Ovary (tissue), 7 donors: ENCODE measurements at regions not wholly inside any gene's neighbourhood (a gene's known extent, or its start where the extent isn't known, plus 50 kb on each side); places are given as distances from the start of the nearest gene placed in this dataset.
"Not testable (repeated sequence)": the region's sequence is repeated elsewhere in the genome, so short reads cannot be mapped to it uniquely, and the experiment has no call there.

Experiments
- DNase-seq, 5 donors: peaks; one replicate each; pipeline ENCODE4 v3.0.0-alpha.2; 2019 to 2020
- H3K27ac ChIP-seq, 2 donors: fragments of 200-600 bp; one replicate each; pipeline versions ENCODE4 v1.5.1 to v1.8.0; 2019 to 2022
- H3K27me3 ChIP-seq: fragments of 200-600 bp; one replicate; pipeline ENCODE4 v1.8.0; 2022
- H3K36me3 ChIP-seq: fragments of 200-600 bp; sonication (generic); one replicate; pipeline ENCODE4 v1.5.1; 2019
- H3K4me1 ChIP-seq: one replicate; pipeline ENCODE4 v1.8.1; 2013; ENCODE audit warnings: mild to moderate bottlenecking, moderate library complexity; ENCODE audit not compliant: insufficient read depth
- H3K4me3 ChIP-seq: fragments of 200-600 bp; sonication (generic); one replicate; pipeline ENCODE4 v1.5.1; 2017
- H3K9me3 ChIP-seq, 2 donors: fragments of 200-600 bp in 1 of 2; sonication (generic) in 1 of 2; one replicate each; pipeline versions ENCODE4 v1.5.1 to v1.8.1; 2013 to 2019; ENCODE audit warnings: mild to moderate bottlenecking in 1 of 2, moderate library complexity in 1 of 2
- EP300 ChIP-seq: sonication (generic); formaldehyde crosslinking; IDR thresholded peaks from one replicate; pipeline ENCODE4 v1.6.1; 2017; ENCODE audit warnings: antibody characterized with exemption
- POLR2A ChIP-seq: fragments of 450-650 bp; IDR thresholded peaks from one replicate; pipeline ENCODE4 v1.6.1; 2017; ENCODE audit warnings: antibody characterized with exemption, mild to moderate bottlenecking, moderate library complexity
- WGBS, 3 donors: extraction: QIAGEN DNeasy Blood & Tissue Kit in 1 of 3; methylation state at CpG; one replicate each; pipeline versions ENCODE4 v1.1.5 to v1.1.7; 2013 to 2017; 5-methylcytosine and 5-hydroxymethylcytosine counted together
- intact Hi-C, 4 donors: fragments of 100-400 bp; cut with DNase I; formaldehyde crosslinking; loops; one replicate each; pipeline versions ENCODE4 v1.11.0 to v1.15.1; 2022 to 2023
- TF ChIP-seq, protein P1 (sequence below), 3 donors: fragments of 450-650 bp in 2 of 3; fragments of 200-600 bp in 1 of 3; IDR thresholded peaks; one replicate each; pipeline versions ENCODE4 v1.5.1 to v1.8.0; 2016 to 2022; ENCODE audit warnings: antibody characterized with exemption in 3 of 3, mild to moderate bottlenecking in 1 of 3
- donor health status: DM: no; HTN: no; CAD: no; lungs with moderate emphysema.
- donor health status: DM: no; HTN: no; CAD: no.
- donor health status: Bipolar disorder and iron deficiency.
- donor health status: DM: no; HTN: no; CAD: no.
- donor health status: DM: yes; HTN: yes; CAD: no.

DNA sequence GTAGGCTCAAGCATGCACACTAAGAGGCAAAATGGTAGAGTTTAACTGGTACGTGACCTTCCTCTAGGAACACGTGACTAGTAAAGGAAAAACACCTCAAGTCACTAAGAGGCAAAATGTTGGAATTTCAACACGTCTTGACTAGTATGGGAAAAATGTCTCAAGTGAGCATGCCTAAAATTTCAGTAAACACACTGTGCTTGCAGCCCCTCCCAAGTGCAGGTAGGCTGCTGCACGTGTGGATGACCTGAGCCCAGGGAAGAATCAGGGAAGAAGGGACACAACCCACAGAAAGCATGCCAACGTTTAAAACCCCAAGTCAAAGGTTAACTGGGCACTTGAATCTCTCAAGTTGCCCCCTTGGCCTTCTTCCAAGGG is 162.2 kb downstream of the TENT5A start:
- Histone ChIP-seq H3K27ac (no peak overlapping the region), H3K4me1 (no peaks in the 10 kb centered on the region), H3K36me3 (no peaks in the 10 kb centered on the region), H3K4me3 (no peak overlapping the region), H3K9me3 (no peaks in the 10 kb centered on the region), H3K27me3 (no peaks in the 10 kb centered on the region)
- no peak for TF ChIP-seq EP300
- WGBS, 3 donors, result 68 to 80% (median 77%) methylated on average over 5 of the region's 5 CpGs
- DNase-seq, result no peak
- intact Hi-C loops, result no loop called here

DNA sequence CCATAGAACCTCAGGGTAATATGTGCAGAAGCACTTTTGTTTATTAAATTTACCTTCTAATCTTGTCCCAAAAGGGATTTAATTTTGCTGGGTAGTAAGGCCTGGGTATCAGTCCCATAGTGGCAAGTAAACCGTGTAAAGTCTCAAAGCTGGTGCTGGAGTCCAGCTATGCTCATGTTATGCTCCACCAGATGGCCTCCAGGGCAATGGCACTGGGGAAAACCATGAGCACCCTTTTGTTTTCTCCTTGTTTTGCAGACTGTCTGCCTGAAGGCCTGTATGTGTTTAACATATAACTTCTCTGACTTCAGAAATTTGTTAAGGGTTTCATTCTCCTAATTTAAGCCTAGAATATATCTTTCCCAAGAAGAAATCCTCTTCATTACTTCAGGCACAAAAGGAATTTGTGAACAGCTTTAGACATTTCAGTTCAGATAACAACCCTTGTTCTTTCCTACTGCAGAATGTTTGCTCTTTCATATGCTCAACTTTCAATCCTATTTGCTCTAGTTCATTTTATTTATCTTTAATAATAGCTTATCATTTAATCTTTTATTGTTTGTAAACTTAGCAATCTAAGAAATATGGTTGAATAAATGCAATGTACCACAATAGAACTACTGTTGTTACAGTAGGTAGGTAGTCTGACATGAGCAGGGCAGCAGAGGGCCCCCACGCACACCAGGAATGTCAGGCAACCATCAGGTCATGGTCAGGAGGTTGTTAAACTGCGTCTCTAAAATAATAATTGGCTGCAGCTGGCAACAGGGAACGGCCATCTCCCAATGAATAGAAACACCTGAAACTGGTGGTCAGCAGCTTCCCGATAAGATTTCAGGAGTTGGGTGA is 162.8 kb downstream of the TENT5A start:
- H3K4me3 ChIP-seq, result no peak overlapping the region
- intact Hi-C loops, result no loop called here
- H3K4me1 ChIP-seq, result no peaks in the 10 kb centered on the region
- H3K9me3 ChIP-seq, result no peaks in the 10 kb centered on the region
- no peak for DNase-seq
- no peaks in the 10 kb centered on the region for H3K36me3 ChIP-seq
- H3K27me3 ChIP-seq, result no peaks in the 10 kb centered on the region
- WGBS, 3 donors, result 28 to 34% (median 30%) methylated on average over 5 of the region's 5 CpGs
- H3K27ac ChIP-seq, result no peak overlapping the region
- TF ChIP-seq POLR2A, result no peak
- TF ChIP-seq EP300, result no peak
- TF ChIP-seq, protein P1, sequence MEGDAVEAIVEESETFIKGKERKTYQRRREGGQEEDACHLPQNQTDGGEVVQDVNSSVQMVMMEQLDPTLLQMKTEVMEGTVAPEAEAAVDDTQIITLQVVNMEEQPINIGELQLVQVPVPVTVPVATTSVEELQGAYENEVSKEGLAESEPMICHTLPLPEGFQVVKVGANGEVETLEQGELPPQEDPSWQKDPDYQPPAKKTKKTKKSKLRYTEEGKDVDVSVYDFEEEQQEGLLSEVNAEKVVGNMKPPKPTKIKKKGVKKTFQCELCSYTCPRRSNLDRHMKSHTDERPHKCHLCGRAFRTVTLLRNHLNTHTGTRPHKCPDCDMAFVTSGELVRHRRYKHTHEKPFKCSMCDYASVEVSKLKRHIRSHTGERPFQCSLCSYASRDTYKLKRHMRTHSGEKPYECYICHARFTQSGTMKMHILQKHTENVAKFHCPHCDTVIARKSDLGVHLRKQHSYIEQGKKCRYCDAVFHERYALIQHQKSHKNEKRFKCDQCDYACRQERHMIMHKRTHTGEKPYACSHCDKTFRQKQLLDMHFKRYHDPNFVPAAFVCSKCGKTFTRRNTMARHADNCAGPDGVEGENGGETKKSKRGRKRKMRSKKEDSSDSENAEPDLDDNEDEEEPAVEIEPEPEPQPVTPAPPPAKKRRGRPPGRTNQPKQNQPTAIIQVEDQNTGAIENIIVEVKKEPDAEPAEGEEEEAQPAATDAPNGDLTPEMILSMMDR (IDR thresholded peaks at IDR 0.05), result no peak

DNA sequence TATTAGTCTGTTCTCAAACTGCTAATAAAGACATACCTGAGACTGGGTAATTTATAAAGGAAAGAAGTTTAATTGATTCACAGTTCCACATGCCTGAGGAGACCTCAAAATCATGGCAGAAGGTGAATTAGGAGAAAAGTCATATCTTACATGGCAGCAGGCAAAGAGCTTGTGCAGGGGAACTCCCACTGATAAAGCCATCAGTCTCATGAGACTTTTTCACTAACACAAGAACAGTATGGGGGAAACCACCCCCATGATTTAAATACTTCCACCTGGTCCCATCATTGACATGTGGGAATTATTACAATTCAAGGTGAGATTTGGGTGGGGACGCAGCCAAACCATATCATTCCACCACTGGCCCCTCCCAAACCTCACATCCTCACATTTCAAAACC is 166.8 kb downstream of the TENT5A start:
- H3K27ac ChIP-seq, H3K36me3 ChIP-seq, DNase-seq, H3K4me1 ChIP-seq, H3K9me3 ChIP-seq, intact Hi-C loops, H3K27me3 ChIP-seq, H3K4me3 ChIP-seq: not testable (repeated sequence)
- 85 to 97% (median 90%) methylated on average over 1 of the region's 1 CpG for WGBS, 3 donors

DNA sequence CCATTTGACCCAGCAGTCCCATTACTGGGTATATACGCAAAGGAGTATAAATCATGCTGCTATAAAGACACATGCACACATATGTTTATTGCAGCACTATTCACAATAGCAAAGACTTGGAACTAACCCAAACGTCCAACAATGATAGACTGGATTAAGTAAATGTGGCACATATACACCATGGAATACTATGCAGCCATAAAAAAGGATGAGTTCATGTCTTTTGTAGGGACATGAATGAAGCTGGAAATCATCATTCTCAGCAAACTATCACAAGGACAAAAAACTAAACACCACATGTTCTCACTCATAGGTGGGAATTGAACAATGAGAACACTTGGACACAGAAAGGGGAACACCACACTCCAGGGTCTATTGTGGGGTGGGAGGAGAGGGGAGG is 168.3 kb downstream of the TENT5A start:
- H3K27me3 ChIP-seq, DNase-seq, H3K9me3 ChIP-seq, intact Hi-C loops, H3K4me3 ChIP-seq, H3K4me1 ChIP-seq, H3K27ac ChIP-seq, H3K36me3 ChIP-seq: not testable (repeated sequence)
- WGBS, 3 donors, result 73 to 82% (median 78%) methylated on average over 2 of the region's 2 CpGs

DNA sequence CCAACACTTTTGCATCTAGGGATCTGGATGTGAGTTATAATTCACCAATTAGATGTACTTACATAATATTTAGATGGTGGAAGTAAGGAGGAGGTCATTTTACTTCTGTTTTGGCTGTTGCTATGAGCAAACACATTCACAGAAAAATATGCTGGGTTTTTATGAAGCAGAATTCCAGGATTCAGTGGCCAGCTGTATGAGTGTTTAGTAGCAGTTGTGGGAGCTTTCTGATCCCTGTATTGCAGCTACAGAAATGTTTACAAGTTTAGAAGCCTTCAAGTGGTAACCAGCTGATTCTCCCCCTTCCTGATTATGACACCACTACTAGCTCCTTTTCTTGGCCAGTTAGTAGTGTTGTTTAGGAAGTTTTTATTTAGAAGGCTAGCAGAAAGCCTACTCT is 177.0 kb downstream of the TENT5A start:
- intact Hi-C loops, result no loop called here
- Histone ChIP-seq H3K27ac (no peak overlapping the region), H3K9me3 (no peaks in the 10 kb centered on the region), H3K27me3 (no peaks in the 10 kb centered on the region), H3K4me3 (no peak overlapping the region), H3K4me1 (no peaks in the 10 kb centered on the region), H3K36me3 (no peaks in the 10 kb centered on the region)
- DNase-seq, result no peak
- TF ChIP-seq POLR2A (no peak), EP300 (no peak)
- TF ChIP-seq, protein P1 (IDR thresholded peaks at IDR 0.05), result no peak

DNA sequence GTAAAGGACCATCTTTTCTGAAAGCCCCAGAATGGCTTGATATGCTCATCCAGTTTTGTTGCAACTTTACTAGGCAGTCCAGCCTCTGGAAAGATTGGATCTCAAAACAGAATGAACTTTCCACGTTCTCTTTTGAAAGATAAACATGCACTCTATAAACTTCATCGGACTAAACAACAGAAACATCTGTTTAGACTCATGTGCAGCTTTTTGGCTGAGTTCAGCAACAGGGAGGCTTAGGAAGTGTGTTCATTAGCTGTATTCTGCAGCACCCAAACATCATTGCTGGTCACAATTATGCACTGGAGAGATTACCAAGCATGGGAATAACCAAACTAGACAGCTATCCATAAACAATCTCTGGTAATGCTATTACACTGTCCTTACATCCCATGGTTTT is 180.5 kb downstream of the TENT5A start:
- WGBS, 3 donors, result 3 to 22% (median 5%) methylated on average over 2 of the region's 2 CpGs
- H3K27me3 ChIP-seq, result no peaks in the 10 kb centered on the region

More for the DNA sequence above, 180.5 kb downstream of the TENT5A start:
- intact Hi-C loops, result no loop called here
- Histone ChIP-seq H3K9me3 (no peaks in the 10 kb centered on the region), H3K4me3 (no peak overlapping the region), H3K27ac (no peak overlapping the region), H3K36me3 (no peaks in the 10 kb centered on the region), H3K4me1 (no peaks in the 10 kb centered on the region)
- DNase-seq, result no peak
- TF ChIP-seq, protein P1 (IDR thresholded peaks at IDR 0.05), result no peak
- TF ChIP-seq POLR2A, result no peak
- no peak for TF ChIP-seq EP300
